C4-2B (cell line): ENCODE measurements at regions not wholly inside any gene's neighbourhood (a gene's known extent, or its start where the extent isn't known, plus 50 kb on each side); places are given as distances from the start of the nearest gene placed in this dataset.

Experiments
- CTCF ChIP-seq: fragments of 450-650 bp; conservative IDR thresholded peaks from 2 replicates; pipeline ENCODE4 v1.5.1; 2017; ENCODE audit warnings: mild to moderate bottlenecking
- ZFX ChIP-seq: fragments of 450-650 bp; IDR thresholded peaks from 2 replicates; pipeline ENCODE4 v1.6.1; 2017

GRCh38 chr16:82432261-82432660 lies 194.5 kb upstream of the CDH13 start:
- no peak for TF ChIP-seq CTCF
- TF ChIP-seq ZFX, result no peak
